GM12874 (cell line): ENCODE measurements at regions not wholly inside any gene's neighbourhood (a gene's known extent, or its start where the extent isn't known, plus 50 kb on each side); places are given as distances from the start of the nearest gene placed in this dataset.

Experiments used
- TF ChIP-seq, protein P1 (sequence below): IDR thresholded peaks from 2 replicates; pipeline ENCODE4 v1.5.1; 2011; ENCODE audit warnings: low read depth, mild to moderate bottlenecking, control low read depth, low read length, moderate library complexity; ENCODE audit not compliant: insufficient read depth

- TF ChIP-seq, protein P1, sequence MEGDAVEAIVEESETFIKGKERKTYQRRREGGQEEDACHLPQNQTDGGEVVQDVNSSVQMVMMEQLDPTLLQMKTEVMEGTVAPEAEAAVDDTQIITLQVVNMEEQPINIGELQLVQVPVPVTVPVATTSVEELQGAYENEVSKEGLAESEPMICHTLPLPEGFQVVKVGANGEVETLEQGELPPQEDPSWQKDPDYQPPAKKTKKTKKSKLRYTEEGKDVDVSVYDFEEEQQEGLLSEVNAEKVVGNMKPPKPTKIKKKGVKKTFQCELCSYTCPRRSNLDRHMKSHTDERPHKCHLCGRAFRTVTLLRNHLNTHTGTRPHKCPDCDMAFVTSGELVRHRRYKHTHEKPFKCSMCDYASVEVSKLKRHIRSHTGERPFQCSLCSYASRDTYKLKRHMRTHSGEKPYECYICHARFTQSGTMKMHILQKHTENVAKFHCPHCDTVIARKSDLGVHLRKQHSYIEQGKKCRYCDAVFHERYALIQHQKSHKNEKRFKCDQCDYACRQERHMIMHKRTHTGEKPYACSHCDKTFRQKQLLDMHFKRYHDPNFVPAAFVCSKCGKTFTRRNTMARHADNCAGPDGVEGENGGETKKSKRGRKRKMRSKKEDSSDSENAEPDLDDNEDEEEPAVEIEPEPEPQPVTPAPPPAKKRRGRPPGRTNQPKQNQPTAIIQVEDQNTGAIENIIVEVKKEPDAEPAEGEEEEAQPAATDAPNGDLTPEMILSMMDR: no peak
These were observed 151.4 kb upstream of the PAPPA start for GRCh38 chr9:116002181-116002580.

DNA sequence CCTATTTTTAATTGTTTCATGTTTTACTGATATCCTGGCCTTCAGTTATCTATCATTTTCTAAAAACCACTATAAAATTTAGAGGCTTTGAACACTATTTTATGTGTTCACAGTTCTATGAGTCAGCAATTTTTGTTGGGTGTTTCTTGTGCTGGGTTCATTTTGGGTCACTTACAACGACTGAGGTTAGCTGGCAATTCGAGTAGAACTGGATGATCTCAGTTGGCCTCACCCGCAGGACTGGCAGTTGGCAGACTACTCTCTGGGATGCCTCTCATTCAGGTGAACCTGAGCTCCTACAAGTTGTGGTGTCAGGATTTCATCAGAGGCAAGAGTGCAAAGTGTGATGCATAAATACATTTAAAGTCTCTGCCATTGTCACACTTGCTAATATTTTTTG is 151.0 kb upstream of the PAPPA start:
- TF ChIP-seq, protein P1: no peak

DNA sequence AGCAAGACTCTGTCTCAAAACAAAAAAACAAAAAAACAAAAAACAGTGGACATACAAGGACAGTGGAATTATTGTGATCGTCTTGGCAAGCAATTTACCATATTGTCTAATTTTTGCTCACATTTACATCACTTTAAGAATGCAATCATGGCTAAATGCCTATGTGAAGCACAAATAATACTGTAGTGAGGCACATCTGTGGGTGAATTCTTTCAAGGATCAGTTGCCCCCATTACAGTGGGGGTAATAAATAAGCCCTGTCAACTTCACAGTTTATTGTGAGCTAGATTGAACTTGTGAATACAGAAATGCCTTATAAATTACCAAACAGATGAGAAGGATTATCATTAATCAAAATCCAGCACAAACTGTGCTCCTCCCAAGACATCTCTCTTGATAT is 150.2 kb upstream of the PAPPA start:
- TF ChIP-seq, protein P1: no peak

- TF ChIP-seq, protein P1: no peak
These were observed 148.4 kb upstream of the PAPPA start for GRCh38 chr9:116005205-116005604.

DNA sequence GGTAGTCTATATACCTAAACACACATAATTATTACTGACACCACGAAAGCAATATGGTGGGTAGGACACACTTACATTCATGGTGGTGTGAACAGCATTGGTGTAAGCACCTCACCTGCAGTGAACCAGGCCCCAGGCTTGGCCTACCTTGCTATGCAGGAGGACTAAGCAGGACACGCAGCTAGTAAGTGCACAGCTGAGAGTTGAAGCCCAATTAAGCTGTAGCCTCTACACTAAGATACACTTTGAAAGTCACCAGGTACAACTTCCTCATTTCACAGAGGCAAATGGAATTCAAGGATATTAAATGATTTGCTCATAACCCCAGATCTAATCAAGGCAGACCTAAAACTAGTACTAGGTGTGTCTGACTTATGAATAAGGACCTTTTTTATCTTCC is 145.8 kb upstream of the PAPPA start:
- TF ChIP-seq, protein P1: no peak

GRCh38 chr9:116008278-116008677 is 145.3 kb upstream of the PAPPA start:
- TF ChIP-seq, protein P1: no peak

DNA sequence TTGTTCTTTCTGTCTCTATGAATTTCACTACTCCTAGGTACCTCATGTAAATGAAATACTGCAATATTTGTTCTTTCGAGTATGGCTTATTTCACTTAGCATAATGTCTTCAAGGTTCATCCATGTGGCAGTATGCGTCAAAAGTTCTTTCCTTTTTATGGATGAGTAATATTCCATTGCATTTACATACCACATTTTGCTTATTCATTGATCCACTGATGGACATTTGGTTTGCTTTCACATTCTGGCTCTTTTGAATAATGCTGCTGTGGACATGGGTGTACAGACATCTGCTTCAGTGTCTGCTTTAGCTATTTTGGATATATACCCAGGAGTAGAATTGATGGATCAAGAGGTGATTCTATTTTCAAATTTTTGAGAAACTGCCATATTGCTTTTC is 144.2 kb upstream of the PAPPA start:
- TF ChIP-seq, protein P1: no peak

GRCh38 chr9:116015855-116016254 is 137.7 kb upstream of the PAPPA start:
- TF ChIP-seq, protein P1: no peak
